Stimulated activated CD4-positive, alpha-beta T cell treated with anti-CD3 and anti-CD28 coated beads, TNF-alpha, amount 100 ng/mL, for 24 hours (primary cell): ENCODE measurements at regions not wholly inside any gene's neighbourhood (a gene's known extent, or its start where the extent isn't known, plus 50 kb on each side); places are given as distances from the start of the nearest gene placed in this dataset.
A peak's percentile ranks its signal among the peaks of the same experiment; 100 is the strongest.

Experiments used
- DNase-seq, 3 experiments: peaks; one replicate each; pipeline ENCODE4 v3.0.0-alpha.2; 2020; ENCODE audit warnings: low read depth in 3 of 3

DNA sequence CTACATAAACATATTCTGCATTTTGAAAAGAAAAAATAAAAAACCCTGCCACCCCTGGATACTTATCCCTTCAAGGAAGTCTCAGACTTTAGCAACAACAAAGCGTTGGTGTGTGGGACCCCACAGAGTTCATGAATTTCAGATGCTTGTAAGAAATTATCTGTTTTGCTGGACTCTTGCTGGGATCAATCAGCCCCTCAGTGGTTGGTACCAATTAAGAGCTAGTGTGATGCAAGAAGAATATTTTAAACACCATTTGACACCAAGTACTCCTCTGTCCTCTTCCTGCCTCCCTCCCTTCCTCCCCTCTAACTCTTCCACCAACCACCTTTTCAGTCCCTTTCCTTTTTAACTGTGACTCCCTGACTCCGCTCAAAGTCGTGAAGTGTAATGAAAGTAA lies 51.5 kb downstream of the SST start:
- no peak for DNase-seq

DNA sequence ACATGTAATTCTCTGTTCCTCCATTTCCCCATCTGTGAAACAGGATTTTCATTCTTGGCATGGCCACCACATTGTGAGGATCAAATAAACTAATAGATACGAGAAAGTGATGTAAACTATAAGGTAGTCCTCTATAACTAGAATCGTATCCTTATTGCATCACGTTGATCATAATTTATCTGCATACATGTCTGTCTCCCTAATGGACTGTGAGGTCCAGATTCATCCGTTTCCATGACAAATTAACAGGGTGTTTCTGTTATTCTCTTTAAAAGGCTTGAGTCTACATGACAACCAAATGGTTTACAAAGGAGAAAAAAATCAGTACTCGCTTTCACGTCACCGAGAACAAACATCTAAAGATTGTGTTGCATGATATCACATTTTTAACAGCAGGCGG lies 53.0 kb downstream of the SST start:
- DNase-seq, result no peak

DNA sequence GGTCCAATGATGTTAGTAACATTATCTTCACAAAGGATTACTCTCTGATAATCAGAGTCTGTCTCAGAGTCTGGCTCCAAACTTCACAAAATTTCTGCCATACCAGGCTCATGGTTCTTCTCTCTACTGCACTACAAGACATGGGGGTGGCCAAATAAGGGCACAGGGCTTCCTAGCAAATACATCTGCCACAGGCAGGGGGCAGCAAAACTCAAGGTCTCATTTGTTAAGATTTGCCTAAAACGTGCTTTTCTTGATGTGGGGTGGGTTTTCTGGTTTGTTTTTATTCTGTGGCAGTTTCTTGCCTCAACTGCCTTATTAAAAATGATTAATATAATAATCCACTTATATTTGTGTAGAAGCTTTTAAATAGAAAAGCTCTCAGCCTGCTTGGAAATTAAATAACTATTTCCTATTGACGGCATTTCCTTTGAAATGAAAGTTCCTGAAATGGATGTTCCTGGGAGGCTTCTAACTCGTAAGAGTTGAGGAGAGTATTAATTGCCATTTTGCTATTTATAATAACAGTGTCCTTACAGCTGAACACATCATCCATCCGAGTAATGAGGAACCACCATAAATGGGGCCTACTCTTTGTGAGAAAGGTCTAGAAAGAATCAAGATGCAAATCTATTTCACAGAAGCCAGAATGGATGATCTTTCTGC lies 53.8 kb downstream of the SST start:
- peak; percentile 19 to 47 (median 44) for DNase-seq

DNA sequence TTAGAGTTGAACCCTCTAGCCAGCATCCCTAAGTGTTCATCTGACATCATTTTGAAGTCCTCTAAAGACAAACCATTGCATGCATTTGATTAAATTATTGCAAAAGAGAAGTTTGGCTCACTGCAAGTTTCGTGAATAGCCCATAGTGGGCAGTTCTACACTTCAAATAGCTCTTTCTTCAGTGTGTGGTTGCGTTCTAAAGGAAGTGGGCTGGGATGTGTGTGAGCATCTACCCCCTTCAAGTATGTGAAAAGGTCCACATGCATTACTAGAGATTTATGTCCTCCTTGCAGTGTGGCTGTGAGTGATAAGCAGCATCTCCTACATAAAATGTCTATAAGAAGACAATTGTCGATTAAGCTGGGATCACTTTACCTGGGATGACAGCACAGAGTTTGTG lies 54.6 kb downstream of the SST start:
- no peak for DNase-seq

DNA sequence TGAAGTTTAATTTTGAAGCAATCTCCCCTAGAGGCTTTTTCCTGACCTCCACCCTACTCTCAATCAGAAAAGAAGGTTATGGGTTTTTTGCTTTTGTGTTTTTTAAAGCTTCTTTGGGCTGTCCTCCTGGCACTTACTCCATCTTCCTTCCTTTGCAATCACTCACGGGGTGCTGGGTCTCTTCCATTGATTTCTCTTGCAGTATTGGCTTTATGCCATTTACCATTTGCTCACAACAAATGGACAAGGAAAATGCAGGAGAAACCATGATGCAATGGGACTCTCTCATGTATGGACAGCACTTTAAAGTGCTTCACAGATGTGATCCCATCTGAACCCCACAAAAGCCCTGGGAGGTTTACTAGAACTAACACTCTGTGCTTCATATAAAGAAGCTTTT lies 57.5 kb downstream of the SST start:
- DNase-seq, result no peak

DNA sequence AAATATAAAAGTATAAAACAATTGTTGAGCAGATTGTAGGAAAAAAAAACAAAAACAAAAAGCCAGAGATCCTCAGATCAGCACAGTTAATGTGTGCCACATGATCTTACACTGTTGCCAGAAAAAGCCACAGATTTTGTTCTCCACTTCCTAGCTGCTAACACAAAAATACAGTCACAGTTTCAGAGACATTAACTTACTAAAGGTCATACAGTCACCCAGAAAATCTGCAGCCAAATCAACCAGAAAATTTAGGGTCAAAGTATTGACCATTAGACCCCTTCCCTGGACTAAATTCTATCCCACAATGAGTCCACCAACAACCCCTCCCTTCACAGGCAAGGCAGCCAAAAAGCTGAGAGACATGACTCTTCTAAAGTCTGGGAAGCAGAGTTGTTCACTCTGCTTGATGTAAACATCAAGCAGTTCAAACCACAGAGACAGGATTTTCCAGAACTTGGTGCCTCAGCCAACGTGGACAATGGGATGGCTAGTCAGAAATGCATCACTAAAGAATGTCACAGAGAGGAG lies 59.1 kb downstream of the SST start:
- no peak for DNase-seq

DNA sequence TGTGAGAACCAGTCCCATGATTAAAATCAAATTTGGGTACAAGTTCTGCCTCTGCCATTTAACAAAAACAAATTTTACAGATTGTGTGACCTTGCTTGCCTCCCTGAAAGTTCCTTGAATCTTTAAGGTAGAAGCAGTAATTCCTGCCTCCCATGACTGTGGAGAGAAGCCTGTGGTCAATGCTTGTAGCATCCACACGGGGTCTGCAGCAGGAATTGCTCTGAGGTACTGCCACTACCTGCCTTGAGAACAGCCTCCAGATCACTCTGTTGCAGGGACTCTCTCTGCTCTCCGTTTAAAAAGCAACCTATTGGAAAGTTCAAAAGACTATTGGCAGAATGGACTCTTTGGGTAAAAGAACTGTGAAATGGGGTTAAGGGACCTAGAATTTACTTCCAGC lies 75.9 kb downstream of the SST start:
- no peak for DNase-seq

DNA sequence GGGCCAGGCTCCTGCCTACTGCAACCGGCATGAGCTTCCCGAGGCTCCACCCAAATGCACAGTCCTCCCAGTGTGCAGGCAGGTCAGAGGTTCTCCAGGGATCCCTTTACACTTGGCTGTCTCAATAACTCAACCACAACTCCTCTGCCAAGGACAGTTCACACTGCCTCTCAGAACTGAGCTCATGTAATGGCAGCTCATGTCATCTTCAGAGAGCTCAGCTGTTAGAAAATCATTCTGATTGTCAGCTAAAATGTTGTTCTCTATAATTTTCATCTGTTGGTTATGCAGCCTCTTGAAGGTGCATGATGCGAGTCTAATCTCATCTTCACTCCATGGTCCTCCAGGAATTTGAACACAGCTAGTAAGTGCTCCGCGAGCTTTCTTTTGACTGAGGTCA lies 76.7 kb downstream of the SST start:
- no peak for DNase-seq

DNA sequence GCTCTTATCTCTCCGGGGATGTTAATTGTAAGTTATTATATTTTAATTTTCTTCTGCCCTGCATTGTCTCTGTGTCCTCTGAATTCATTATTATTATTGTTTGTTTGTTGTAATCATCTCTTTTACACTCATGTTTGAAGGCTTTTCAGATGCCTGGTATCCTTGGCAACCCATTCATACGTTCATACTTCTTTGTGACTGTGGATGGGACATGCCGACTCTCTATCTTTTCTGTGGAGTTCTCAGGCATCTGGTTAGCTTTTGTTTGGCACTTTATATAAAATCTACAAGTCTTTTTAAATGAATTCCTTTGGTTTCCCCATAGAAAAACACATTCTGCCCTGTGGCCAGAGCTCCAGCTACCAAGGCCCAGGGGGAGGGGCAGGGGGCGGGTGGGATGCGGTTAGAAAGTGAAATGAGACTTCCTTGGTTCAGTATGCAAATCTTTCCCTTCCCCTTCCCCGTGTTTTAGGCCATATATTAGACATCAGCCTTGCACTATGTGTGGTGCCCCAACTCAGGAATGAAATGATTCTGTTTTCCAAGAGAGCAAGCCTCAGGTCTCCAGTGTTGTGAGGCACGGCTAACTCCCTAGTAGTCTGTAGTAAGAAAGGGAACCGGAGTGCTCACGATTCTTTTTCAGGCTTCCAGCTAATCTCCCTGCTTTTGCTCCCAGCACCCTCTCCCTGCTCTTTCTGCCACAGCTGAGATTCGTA lies 79.2 kb downstream of the SST start:
- no peak for DNase-seq

DNA sequence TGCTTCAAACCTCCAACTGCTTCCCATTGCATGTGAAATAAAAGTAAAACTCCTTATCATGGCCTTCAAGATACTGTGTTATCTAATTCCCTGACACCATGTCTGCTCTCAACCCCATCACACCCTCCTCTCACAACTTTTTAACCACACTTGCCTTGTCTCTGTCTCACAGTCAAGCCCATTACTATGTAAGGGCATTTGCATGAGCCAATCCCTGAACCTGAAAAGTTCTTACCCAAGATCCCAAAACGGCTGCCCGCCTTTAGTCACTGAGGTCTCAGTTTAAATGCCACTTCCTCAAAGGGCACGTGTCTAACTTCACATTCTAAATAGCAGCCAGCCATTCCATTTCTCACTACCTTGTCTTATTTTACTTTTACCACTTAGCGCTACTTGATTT lies 83.1 kb downstream of the SST start:
- no peak for DNase-seq

DNA sequence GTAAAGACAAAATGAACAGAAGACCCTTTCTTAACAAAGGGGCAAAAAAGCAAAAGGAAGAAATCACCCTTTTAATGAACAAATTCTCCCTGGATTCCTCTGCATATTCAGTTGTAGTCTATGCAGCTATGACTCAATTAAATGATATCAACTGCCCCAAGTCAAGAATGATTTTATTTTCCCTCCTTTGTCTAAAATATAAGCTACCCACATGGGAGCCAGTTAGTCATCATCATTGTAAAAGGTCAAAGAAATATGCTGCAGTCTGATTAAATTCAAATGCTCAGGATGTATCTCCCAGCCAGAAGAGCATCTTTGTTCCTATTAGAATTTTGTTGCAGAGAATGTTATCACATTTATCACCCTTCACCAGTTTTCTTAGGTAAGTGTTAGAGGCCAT lies 84.0 kb downstream of the SST start:
- DNase-seq, result no peak

DNA sequence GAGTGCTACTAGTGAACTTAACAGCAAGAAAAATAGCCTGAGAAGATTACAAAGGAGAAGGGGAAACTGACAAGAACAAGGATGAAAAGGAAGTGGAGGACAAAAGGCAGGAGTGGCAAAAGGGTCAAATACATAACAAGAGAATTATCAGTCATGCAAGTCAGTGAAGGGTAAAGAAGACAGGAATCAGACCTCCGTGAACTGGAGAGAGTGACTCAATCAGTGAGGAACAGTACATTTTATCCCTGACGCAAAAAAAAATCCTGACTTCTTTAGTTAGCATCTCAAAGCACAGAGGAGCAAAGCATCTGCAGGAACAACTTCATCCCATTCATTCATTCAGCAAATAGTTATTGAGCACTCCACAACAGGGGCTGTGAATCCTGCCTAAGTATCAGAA lies 97.8 kb downstream of the SST start:
- no peak for DNase-seq

DNA sequence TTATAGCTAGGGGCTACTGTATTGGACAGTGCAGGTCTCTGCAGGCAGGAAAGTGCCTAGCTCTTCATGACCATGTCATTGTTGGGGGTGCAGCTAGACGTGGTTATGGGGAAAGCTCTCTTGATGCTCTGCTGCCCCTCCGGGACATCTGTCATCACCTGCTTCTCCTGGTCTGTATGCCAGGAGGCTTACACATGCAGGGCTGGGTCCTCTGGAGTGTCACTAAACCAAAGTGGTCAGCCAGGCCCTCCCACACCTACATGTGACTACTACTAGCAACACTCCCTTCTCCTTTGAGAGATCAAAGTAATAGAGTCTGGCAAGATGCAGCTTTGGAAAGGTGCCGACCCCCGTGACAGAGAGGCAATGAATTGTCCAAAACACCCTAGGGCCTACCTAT lies 98.5 kb downstream of the SST start:
- DNase-seq, result no peak

DNA sequence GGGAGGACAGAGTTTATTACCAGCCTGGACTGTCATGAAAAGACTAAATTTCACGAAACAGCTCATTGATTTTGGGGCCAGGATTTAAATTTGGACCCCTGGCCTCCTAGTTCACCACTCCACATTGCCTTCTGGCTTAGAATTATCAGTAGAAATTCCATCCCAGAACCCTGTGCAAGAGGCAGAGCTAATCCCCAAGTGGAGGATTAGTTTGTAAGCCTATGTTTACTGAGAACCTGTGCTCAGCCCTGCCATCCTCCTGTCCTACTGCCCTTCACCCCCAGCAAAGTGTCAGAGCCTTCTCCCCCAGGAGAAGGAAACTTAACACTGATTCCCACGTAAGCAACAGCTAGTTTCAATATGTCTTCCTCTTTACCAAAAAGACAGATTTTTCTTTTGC lies 99.4 kb downstream of the SST start:
- DNase-seq, result no peak

DNA sequence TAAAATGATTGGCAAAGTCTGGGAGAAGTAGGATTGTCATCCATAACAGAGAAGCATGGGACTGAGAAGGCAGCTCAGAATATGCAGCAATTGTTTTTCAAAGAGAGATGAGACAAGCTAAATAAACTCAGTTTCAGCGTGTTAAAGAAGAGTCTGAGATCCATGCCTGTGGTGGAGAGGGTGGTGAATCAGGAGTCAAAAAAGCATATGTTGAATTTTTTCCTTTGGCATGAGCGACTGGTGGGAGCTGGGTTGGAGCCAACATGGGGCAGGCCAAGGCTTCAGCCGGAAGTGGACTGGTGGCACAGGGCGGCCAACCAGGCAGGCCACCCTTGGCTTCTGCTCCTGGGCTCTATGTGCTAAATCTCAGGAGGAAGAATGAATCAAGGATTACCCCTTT lies 102.0 kb downstream of the SST start:
- no peak for DNase-seq

DNA sequence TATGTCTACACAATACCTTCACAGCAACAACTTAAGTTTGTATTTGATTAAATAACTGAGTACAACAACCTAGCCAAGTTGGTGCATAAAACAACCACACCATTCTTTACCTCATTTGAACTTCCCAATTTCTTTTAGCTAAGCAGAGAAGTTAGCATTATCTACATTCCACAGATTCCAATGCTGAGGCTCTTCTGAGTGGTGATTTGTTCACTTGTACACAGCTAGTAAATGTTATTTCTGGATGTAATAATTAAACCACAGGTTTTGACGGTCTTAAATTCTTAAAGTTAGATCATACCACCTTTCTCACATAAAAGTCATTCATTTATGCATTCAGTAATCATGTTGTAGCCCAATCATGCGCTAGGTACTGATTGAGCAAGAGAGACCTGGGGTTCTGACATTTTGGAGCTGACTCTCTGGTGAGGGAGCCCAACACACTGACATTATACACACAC lies 102.5 kb downstream of the SST start:
- DNase-seq, result no peak

DNA sequence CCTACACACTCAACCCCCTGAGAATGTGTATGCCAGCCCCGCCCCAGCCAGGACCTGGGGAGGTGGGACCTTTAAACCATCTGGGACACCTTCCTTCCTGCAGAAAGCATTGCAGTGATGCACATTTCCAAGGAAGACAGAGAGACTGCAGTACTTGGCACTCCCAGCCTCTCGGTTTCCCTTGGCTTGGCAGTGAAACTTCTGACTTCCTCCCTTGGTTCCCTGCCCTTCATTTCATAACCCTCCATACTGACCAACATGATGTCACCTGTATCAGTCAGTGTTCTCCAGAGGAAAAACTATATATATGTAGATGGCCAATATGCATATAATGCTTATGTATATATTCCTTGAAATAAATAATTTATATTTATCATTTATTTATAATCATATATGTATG lies 103.2 kb downstream of the SST start:
- no peak for DNase-seq

DNA sequence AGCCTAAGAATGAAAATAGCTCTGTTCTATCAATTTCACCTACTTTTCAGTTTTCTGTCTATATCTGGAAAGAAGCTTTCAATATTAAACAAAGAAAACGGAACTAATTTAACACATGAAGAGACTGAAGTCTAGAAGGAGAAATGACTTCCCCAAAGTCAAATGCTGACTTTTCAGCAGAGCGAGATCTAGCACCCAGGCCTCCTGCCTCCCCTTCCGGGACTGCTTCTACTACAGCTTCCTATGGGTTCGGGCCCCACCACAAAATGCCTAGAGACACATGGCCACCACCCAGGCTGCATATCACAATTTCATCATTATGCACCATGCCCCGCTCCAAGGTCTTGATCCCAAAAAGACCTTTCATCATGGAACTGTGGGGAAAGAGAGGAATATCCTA lies 104.5 kb downstream of the SST start:
- no peak for DNase-seq

DNA sequence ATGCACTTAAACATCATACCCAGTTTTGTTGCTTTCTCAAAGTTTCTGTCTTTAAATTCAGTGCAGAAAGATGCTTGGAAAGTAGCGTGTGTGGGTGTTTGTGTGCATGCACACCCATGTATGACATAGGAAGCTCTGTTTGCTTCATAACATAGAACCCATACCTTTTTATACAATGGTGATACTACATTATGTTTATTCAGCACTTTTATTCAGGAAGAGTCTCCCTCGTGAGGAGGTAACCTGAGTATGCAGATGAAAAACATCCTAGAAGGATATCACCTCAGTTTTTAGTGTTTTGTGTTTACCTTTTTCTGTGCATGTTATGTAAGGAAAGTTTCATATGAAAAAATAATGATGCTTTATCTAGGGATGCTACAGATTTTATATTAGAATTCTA lies 111.2 kb downstream of the SST start:
- no peak for DNase-seq

DNA sequence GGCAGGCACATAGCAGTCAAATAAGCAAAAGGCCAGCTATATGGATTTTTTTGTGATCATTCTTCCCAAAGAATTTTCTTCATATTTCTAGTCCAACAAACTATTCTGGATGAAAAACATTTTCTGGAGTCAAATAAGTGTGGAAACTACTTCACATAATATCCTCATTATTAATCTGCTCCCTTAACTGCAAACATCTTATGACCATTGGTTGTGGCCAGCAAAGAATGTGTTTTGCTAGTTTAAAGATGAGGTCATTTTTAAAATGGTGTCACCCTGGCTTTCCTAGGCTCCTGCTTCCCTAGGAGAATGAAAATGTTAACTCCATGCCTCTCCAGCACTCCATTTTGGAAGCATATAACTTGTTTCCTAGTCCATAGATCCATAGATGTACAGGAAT lies 118.8 kb downstream of the SST start:
- DNase-seq, result no peak

DNA sequence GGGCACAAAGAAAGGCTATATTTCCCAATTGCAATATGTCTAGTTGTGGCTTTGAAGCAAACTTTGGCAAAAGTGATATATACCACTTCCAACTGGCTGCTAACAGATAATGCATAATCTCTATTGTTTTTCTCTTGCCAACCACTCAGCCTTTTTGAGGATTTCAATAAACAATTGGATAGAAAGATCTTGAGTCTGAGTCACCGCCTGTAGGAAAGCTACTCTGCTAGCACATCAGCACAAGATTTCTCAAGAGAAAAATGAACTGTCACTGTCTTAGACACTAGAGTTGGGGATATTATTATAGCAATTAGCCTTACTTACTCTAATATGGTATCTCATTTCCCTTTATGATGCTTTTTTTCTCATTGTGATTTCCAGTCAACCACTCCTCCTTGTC lies 119.7 kb downstream of the SST start:
- no peak for DNase-seq

DNA sequence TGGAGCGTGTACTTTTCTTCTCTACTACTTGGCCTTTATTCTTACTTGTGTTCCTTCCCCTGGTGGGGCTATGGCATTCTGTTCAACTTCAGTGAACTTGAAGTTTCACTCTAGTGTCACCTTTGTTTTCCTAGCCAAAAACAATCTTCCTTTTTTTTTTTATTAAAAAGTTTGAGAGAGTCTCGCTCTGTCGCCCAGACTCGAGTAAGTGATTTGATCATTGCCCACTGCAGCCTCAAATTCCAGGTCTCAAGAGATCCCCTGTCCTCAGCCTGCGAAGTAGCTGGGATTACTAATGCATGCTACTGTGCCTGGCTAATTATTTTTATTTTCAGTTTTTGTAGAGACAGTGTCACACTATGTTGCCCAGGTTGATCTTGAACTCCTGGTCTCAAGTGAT lies 124.8 kb downstream of the SST start:
- no peak for DNase-seq

DNA sequence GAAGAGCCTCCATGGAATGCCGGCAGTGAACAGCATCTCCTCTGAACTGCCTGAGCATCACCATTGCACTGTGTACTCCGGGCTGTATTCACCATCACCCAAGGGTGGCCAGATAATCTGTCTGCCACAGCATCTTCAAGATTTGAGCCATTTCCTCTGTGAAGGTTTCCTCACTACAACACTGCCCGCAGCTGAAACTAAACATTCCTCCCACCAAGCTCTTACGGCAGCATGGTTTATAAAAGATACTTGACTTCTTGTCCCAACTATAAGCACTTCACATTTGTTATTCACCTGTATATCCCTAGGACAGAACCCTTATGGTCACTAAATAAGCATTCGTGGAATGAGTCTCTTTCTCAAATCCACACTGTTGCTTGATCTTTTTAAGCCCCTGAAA lies 125.9 kb downstream of the SST start:
- no peak for DNase-seq

DNA sequence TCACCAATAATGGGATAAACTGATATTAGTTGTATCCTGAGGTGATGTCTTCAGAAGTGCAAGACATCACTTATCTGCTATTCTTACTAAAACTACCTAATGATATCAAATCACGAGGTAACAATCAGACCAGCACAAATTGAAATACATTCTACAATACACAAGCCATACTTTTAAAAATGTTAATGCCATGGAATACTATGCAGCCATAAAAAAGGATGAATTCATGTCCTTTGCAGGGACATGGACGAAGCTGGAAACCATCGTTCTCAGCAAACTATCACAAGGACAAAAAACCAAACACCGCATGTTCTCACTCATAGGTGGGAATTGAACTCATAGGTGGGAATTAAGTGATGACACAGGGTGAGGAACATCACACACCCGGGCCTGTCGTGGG lies 129.3 kb downstream of the SST start:
- no peak for DNase-seq
